Vagina (tissue), 2 donors: ENCODE measurements at regions not wholly inside any gene's neighbourhood (a gene's known extent, or its start where the extent isn't known, plus 50 kb on each side); places are given as distances from the start of the nearest gene placed in this dataset.

Experiments
- DNase-seq, 2 donors: peaks; one replicate each; pipeline ENCODE4 v3.0.0-alpha.2; 2017; ENCODE audit errors: extremely low spot score in 2 of 2
- H3K27ac ChIP-seq: fragments of 200-600 bp; sonication (generic); one replicate; pipeline ENCODE4 v1.5.1; 2019
- H3K27me3 ChIP-seq: fragments of 200-600 bp; sonication (generic); one replicate; pipeline ENCODE4 v1.5.1; 2019
- H3K36me3 ChIP-seq, 2 donors: fragments of 200-600 bp; sonication (generic); one replicate each; pipeline ENCODE4 v1.5.1; 2017 to 2019
- H3K4me1 ChIP-seq: fragments of 200-600 bp; sonication (generic); one replicate; pipeline ENCODE4 v1.5.1; 2019
- H3K4me3 ChIP-seq, 2 donors: fragments of 200-600 bp; sonication (generic); 1 replicate in 1 of 2; 2 replicates in 1 of 2; pipeline ENCODE4 v1.5.1; 2016 to 2019
- H3K9me3 ChIP-seq: fragments of 200-600 bp; sonication (generic); one replicate; pipeline ENCODE4 v1.5.1; 2019
- CTCF ChIP-seq, 3 experiments: fragments of 450-650 bp in 2 of 3; fragments of 200-600 bp in 1 of 3; sonication (generic) in 1 of 3; IDR thresholded peaks; one replicate each; pipeline ENCODE4 v1.5.1; 2017 to 2019; ENCODE audit warnings: antibody characterized with exemption in 3 of 3, mild to moderate bottlenecking in 2 of 3, moderate library complexity in 2 of 3
- POLR2A ChIP-seq, 2 donors: fragments of 450-650 bp; IDR thresholded peaks; one replicate each; pipeline ENCODE4 v1.6.1; 2017; ENCODE audit warnings: antibody characterized with exemption in 2 of 2, mild to moderate bottlenecking in 2 of 2, moderate library complexity in 2 of 2
- POLR2AphosphoS5 ChIP-seq, 2 donors: sonication (generic); formaldehyde crosslinking; IDR thresholded peaks; one replicate each; pipeline ENCODE4 v1.9.0; 2017; ENCODE audit warnings: antibody characterized with exemption in 2 of 2, mild to moderate bottlenecking in 2 of 2, low read depth in 1 of 2; ENCODE audit not compliant: insufficient read depth in 1 of 2
- intact Hi-C: fragments of 100-400 bp; cut with DNase I; formaldehyde crosslinking; loops from one replicate; pipeline ENCODE4 v1.15.1; 2023

GRCh38 chr13:61728471-61728870, 312.8 kb upstream of the PCDH20 start:
- no peaks in the 10 kb centered on the region for H3K36me3 ChIP-seq
- TF ChIP-seq POLR2AphosphoS5 (IDR thresholded peaks at IDR 0.05; ENCODE audit: insufficient read depth in 1 of 2, low read depth in 1 of 2) = no peak
- TF ChIP-seq POLR2A (IDR thresholded peaks at IDR 0.05) = no peak
- TF ChIP-seq CTCF (IDR thresholded peaks at IDR 0.05) = no peak
- no peak for DNase-seq
- no peak overlapping the region for H3K27ac ChIP-seq
- H3K9me3 ChIP-seq = no peaks in the 10 kb centered on the region
- no peak overlapping the region for H3K4me3 ChIP-seq
- intact Hi-C loops = no loop called here
- no peaks in the 10 kb centered on the region for H3K4me1 ChIP-seq
- no peaks in the 10 kb centered on the region for H3K27me3 ChIP-seq

- no peaks in the 10 kb centered on the region for H3K4me1 ChIP-seq
- H3K4me3 ChIP-seq = no peak overlapping the region
- intact Hi-C loops = no loop called here
- H3K36me3 ChIP-seq = no peaks in the 10 kb centered on the region
- H3K27me3 ChIP-seq = no peaks in the 10 kb centered on the region
- H3K9me3 ChIP-seq = no peaks in the 10 kb centered on the region
- no peak overlapping the region for H3K27ac ChIP-seq
- DNase-seq = no peak
- TF ChIP-seq POLR2A (IDR thresholded peaks at IDR 0.05) = no peak
- TF ChIP-seq CTCF (IDR thresholded peaks at IDR 0.05) = no peak
- no peak for TF ChIP-seq POLR2AphosphoS5 (IDR thresholded peaks at IDR 0.05; ENCODE audit: insufficient read depth in 1 of 2, low read depth in 1 of 2)
Observed at GRCh38 chr13:61727767-61728166, 312.1 kb upstream of the PCDH20 start.

- intact Hi-C loops = no loop called here
- TF ChIP-seq CTCF (IDR thresholded peaks at IDR 0.05) = no peak
- TF ChIP-seq POLR2A (IDR thresholded peaks at IDR 0.05) = no peak
- TF ChIP-seq POLR2AphosphoS5 (IDR thresholded peaks at IDR 0.05; ENCODE audit: insufficient read depth in 1 of 2, low read depth in 1 of 2) = no peak
- no peaks in the 10 kb centered on the region for H3K9me3 ChIP-seq
- no peaks in the 10 kb centered on the region for H3K4me1 ChIP-seq
- H3K27ac ChIP-seq = no peak overlapping the region
- H3K36me3 ChIP-seq = no peaks in the 10 kb centered on the region
- H3K27me3 ChIP-seq = no peaks in the 10 kb centered on the region
- no peak overlapping the region for H3K4me3 ChIP-seq
- DNase-seq = no peak
Observed at GRCh38 chr13:61725806-61726205, 310.2 kb upstream of the PCDH20 start.

- H3K4me3 ChIP-seq = no peak overlapping the region
- DNase-seq = no peak
- TF ChIP-seq POLR2A (IDR thresholded peaks at IDR 0.05) (no peak), POLR2AphosphoS5 (IDR thresholded peaks at IDR 0.05; ENCODE audit: insufficient read depth in 1 of 2, low read depth in 1 of 2) (no peak), CTCF (IDR thresholded peaks at IDR 0.05) (no peak)
Observed at GRCh38 chr13:61722119-61722518, 306.5 kb upstream of the PCDH20 start.

GRCh38 chr13:61712621-61713020, 297.0 kb upstream of the PCDH20 start:
- H3K27me3 ChIP-seq = no peaks in the 10 kb centered on the region
- no peak overlapping the region for H3K4me3 ChIP-seq
- no peaks in the 10 kb centered on the region for H3K9me3 ChIP-seq
- no peaks in the 10 kb centered on the region for H3K36me3 ChIP-seq
- intact Hi-C loops = no loop called here
- H3K27ac ChIP-seq = no peak overlapping the region
- no peak for DNase-seq
- no peak for TF ChIP-seq POLR2AphosphoS5 (IDR thresholded peaks at IDR 0.05; ENCODE audit: insufficient read depth in 1 of 2, low read depth in 1 of 2)
- no peak for TF ChIP-seq CTCF (IDR thresholded peaks at IDR 0.05)
- no peak for TF ChIP-seq POLR2A (IDR thresholded peaks at IDR 0.05)
- no peaks in the 10 kb centered on the region for H3K4me1 ChIP-seq

More at GRCh38 chr13:61722119-61722518, 306.5 kb upstream of the PCDH20 start:
- Histone ChIP-seq H3K9me3 (no peaks in the 10 kb centered on the region), H3K36me3 (no peaks in the 10 kb centered on the region), H3K27me3 (no peaks in the 10 kb centered on the region), H3K4me1 (no peaks in the 10 kb centered on the region), H3K27ac (no peak overlapping the region)
- intact Hi-C loops = no loop called here
